ENCODE measurements at regions not wholly inside any gene's neighbourhood (a gene's known extent, or its start where the extent isn't known, plus 50 kb on each side); places are given as distances from the start of the nearest gene placed in this dataset.
"Not testable (repeated sequence)": the region's sequence is repeated elsewhere in the genome, so short reads cannot be mapped to it uniquely, and the experiment has no call there.

- ATAC-seq (replicated peaks; ENCODE audit: extremely low read depth, poor library complexity, severe bottlenecking) (no peak), DNase-seq (ENCODE audit: low spot score in 2 of 2) (no peak)
- Mint-ChIP-seq H3K27me3 (no peaks in the 10 kb centered on the region), H3K4me3 (no peak overlapping the region), H3K27ac (ENCODE audit: low read depth) (no peak overlapping the region), H3K4me1 (no peaks in the 10 kb centered on the region), H3K36me3 (ENCODE audit: insufficient read depth) (no peaks in the 10 kb centered on the region), H3K9me3 (peaks cover 16% of the 10 kb centered on the region)
Measured at GRCh38 chr13:79992111-79992510, 348.8 kb downstream of the SPRY2 start.

GRCh38 chr13:79990048-79990447, 350.9 kb downstream of the SPRY2 start:
- Mint-ChIP-seq H3K27ac (ENCODE audit: low read depth) (no peak overlapping the region), H3K4me1 (no peaks in the 10 kb centered on the region), H3K36me3 (ENCODE audit: insufficient read depth) (no peaks in the 10 kb centered on the region), H3K9me3 (peaks cover 16% of the 10 kb centered on the region), H3K27me3 (no peaks in the 10 kb centered on the region), H3K4me3 (no peak overlapping the region)
- no peak for DNase-seq (ENCODE audit: low spot score in 2 of 2)
- ATAC-seq (replicated peaks; ENCODE audit: extremely low read depth, poor library complexity, severe bottlenecking) = no peak

- H3K4me3 Mint-ChIP-seq = no peak overlapping the region
- DNase-seq (ENCODE audit: low spot score in 2 of 2) (no peak), ATAC-seq (replicated peaks; ENCODE audit: extremely low read depth, poor library complexity, severe bottlenecking) (no peak)
- no peaks in the 10 kb centered on the region for H3K4me1 Mint-ChIP-seq
- no peaks in the 10 kb centered on the region for H3K36me3 Mint-ChIP-seq (ENCODE audit: insufficient read depth)
- no peaks in the 10 kb centered on the region for H3K27me3 Mint-ChIP-seq
- no peak overlapping the region for H3K27ac Mint-ChIP-seq (ENCODE audit: low read depth)
- peaks cover 11% of the 10 kb centered on the region for H3K9me3 Mint-ChIP-seq
Measured at GRCh38 chr13:79989217-79989661, 351.7 kb downstream of the SPRY2 start.

GRCh38 chr13:79988573-79988972, 352.4 kb downstream of the SPRY2 start:
- no peaks in the 10 kb centered on the region for H3K36me3 Mint-ChIP-seq (ENCODE audit: insufficient read depth)
- ATAC-seq (replicated peaks; ENCODE audit: extremely low read depth, poor library complexity, severe bottlenecking) (no peak), DNase-seq (ENCODE audit: low spot score in 2 of 2) (no peak)
- no peaks in the 10 kb centered on the region for H3K4me1 Mint-ChIP-seq
- no peak overlapping the region for H3K27ac Mint-ChIP-seq (ENCODE audit: low read depth)
- peaks cover 11% of the 10 kb centered on the region for H3K9me3 Mint-ChIP-seq
- no peaks in the 10 kb centered on the region for H3K27me3 Mint-ChIP-seq
- no peak overlapping the region for H3K4me3 Mint-ChIP-seq

GRCh38 chr13:79987761-79988160, 353.2 kb downstream of the SPRY2 start:
- Mint-ChIP-seq H3K4me1 (no peaks in the 10 kb centered on the region), H3K9me3 (peaks cover 16% of the 10 kb centered on the region), H3K36me3 (ENCODE audit: insufficient read depth) (no peaks in the 10 kb centered on the region), H3K27ac (ENCODE audit: low read depth) (no peak overlapping the region), H3K27me3 (no peaks in the 10 kb centered on the region), H3K4me3 (no peak overlapping the region)
- no peak for DNase-seq (ENCODE audit: low spot score in 2 of 2)
- no peak for ATAC-seq (replicated peaks; ENCODE audit: extremely low read depth, poor library complexity, severe bottlenecking)

- ATAC-seq (replicated peaks; ENCODE audit: extremely low read depth, poor library complexity, severe bottlenecking) = no peak
- no peaks in the 10 kb centered on the region for H3K27me3 Mint-ChIP-seq
- H3K36me3 Mint-ChIP-seq (ENCODE audit: insufficient read depth) = no peaks in the 10 kb centered on the region
- no peak overlapping the region for H3K4me3 Mint-ChIP-seq
- H3K4me1 Mint-ChIP-seq = no peaks in the 10 kb centered on the region
- H3K27ac Mint-ChIP-seq (ENCODE audit: low read depth) = no peak overlapping the region
- no peak for DNase-seq (ENCODE audit: low spot score in 2 of 2)
- peaks cover 19% of the 10 kb centered on the region for H3K9me3 Mint-ChIP-seq
Measured at GRCh38 chr13:79987323-79987722, 353.6 kb downstream of the SPRY2 start.

- Mint-ChIP-seq H3K9me3 (peaks cover 19% of the 10 kb centered on the region), H3K27me3 (no peaks in the 10 kb centered on the region), H3K27ac (ENCODE audit: low read depth) (no peak overlapping the region), H3K4me1 (no peaks in the 10 kb centered on the region), H3K36me3 (ENCODE audit: insufficient read depth) (no peaks in the 10 kb centered on the region), H3K4me3 (no peak overlapping the region)
- no peak for DNase-seq (ENCODE audit: low spot score in 2 of 2)
- no peak for ATAC-seq (replicated peaks; ENCODE audit: extremely low read depth, poor library complexity, severe bottlenecking)
Measured at GRCh38 chr13:79986890-79987289, 354.0 kb downstream of the SPRY2 start.

GRCh38 chr13:79974935-79975650, 365.8 kb downstream of the SPRY2 start:
- H3K4me1 Mint-ChIP-seq; ATAC-seq (replicated peaks; ENCODE audit: extremely low read depth, poor library complexity, severe bottlenecking): not testable (repeated sequence)
- H3K9me3 Mint-ChIP-seq = peaks cover 16% of the 10 kb centered on the region

GRCh38 chr13:79973533-79973963, 367.4 kb downstream of the SPRY2 start:
- Mint-ChIP-seq H3K27me3 (no peaks in the 10 kb centered on the region), H3K27ac (ENCODE audit: low read depth) (no peak overlapping the region), H3K4me1 (no peaks in the 10 kb centered on the region), H3K36me3 (ENCODE audit: insufficient read depth) (peaks cover 2% of the 10 kb centered on the region), H3K4me3 (no peak overlapping the region), H3K9me3 (peaks cover 18% of the 10 kb centered on the region)
- DNase-seq (ENCODE audit: low spot score in 2 of 2) (no peak), ATAC-seq (replicated peaks; ENCODE audit: extremely low read depth, poor library complexity, severe bottlenecking) (no peak)

More at GRCh38 chr13:79974935-79975650, 365.8 kb downstream of the SPRY2 start:
- H3K4me3 Mint-ChIP-seq; H3K36me3 Mint-ChIP-seq (ENCODE audit: insufficient read depth); H3K27ac Mint-ChIP-seq (ENCODE audit: low read depth); DNase-seq (ENCODE audit: low spot score in 2 of 2); H3K27me3 Mint-ChIP-seq: not testable (repeated sequence)

GRCh38 chr13:79972066-79972569, 368.8 kb downstream of the SPRY2 start:
- peaks cover 11% of the 10 kb centered on the region for H3K9me3 Mint-ChIP-seq
- DNase-seq (ENCODE audit: low spot score in 2 of 2) (no peak), ATAC-seq (replicated peaks; ENCODE audit: extremely low read depth, poor library complexity, severe bottlenecking) (no peak)
- H3K27me3 Mint-ChIP-seq = no peaks in the 10 kb centered on the region
- H3K4me3 Mint-ChIP-seq = no peak overlapping the region
- H3K4me1 Mint-ChIP-seq = no peaks in the 10 kb centered on the region
- no peak overlapping the region for H3K27ac Mint-ChIP-seq (ENCODE audit: low read depth)
- peaks cover 2% of the 10 kb centered on the region for H3K36me3 Mint-ChIP-seq (ENCODE audit: insufficient read depth)

GRCh38 chr13:79966493-79966895, 374.4 kb downstream of the SPRY2 start:
- no peak overlapping the region for H3K4me3 Mint-ChIP-seq
- H3K36me3 Mint-ChIP-seq (ENCODE audit: insufficient read depth) = peaks cover 2% of the 10 kb centered on the region
- peaks cover 11% of the 10 kb centered on the region for H3K9me3 Mint-ChIP-seq
- H3K27ac Mint-ChIP-seq (ENCODE audit: low read depth) = no peak overlapping the region
- no peak for ATAC-seq (replicated peaks; ENCODE audit: extremely low read depth, poor library complexity, severe bottlenecking)
- no peaks in the 10 kb centered on the region for H3K27me3 Mint-ChIP-seq
- no peaks in the 10 kb centered on the region for H3K4me1 Mint-ChIP-seq
- no peak for DNase-seq (ENCODE audit: low spot score in 2 of 2)

GRCh38 chr13:79966059-79966458, 374.9 kb downstream of the SPRY2 start:
- H3K27ac Mint-ChIP-seq (ENCODE audit: low read depth) = no peak overlapping the region
- no peaks in the 10 kb centered on the region for H3K27me3 Mint-ChIP-seq
- no peak overlapping the region for H3K4me3 Mint-ChIP-seq
- H3K36me3 Mint-ChIP-seq (ENCODE audit: insufficient read depth) = peaks cover 2% of the 10 kb centered on the region
- no peak for DNase-seq (ENCODE audit: low spot score in 2 of 2)
- ATAC-seq (replicated peaks; ENCODE audit: extremely low read depth, poor library complexity, severe bottlenecking) = no peak
- peaks cover 16% of the 10 kb centered on the region for H3K9me3 Mint-ChIP-seq
- H3K4me1 Mint-ChIP-seq = no peaks in the 10 kb centered on the region

GRCh38 chr13:79946556-79946955, 394.4 kb downstream of the SPRY2 start:
- Mint-ChIP-seq H3K4me3 (no peak overlapping the region), H3K36me3 (ENCODE audit: insufficient read depth) (no peaks in the 10 kb centered on the region), H3K9me3 (peaks cover 3% of the 10 kb centered on the region), H3K4me1 (no peaks in the 10 kb centered on the region), H3K27ac (ENCODE audit: low read depth) (no peak overlapping the region), H3K27me3 (no peaks in the 10 kb centered on the region)
- no peak for DNase-seq (ENCODE audit: low spot score in 2 of 2)
- no peak for ATAC-seq (replicated peaks; ENCODE audit: extremely low read depth, poor library complexity, severe bottlenecking)

All from central memory CD8-positive, alpha-beta T cell (primary cell).